ENCODE measurements at regions not wholly inside any gene's neighbourhood (a gene's known extent, or its start where the extent isn't known, plus 50 kb on each side); places are given as distances from the start of the nearest gene placed in this dataset.
"Not testable (repeated sequence)": the region's sequence is repeated elsewhere in the genome, so short reads cannot be mapped to it uniquely, and the experiment has no call there.

DNA sequence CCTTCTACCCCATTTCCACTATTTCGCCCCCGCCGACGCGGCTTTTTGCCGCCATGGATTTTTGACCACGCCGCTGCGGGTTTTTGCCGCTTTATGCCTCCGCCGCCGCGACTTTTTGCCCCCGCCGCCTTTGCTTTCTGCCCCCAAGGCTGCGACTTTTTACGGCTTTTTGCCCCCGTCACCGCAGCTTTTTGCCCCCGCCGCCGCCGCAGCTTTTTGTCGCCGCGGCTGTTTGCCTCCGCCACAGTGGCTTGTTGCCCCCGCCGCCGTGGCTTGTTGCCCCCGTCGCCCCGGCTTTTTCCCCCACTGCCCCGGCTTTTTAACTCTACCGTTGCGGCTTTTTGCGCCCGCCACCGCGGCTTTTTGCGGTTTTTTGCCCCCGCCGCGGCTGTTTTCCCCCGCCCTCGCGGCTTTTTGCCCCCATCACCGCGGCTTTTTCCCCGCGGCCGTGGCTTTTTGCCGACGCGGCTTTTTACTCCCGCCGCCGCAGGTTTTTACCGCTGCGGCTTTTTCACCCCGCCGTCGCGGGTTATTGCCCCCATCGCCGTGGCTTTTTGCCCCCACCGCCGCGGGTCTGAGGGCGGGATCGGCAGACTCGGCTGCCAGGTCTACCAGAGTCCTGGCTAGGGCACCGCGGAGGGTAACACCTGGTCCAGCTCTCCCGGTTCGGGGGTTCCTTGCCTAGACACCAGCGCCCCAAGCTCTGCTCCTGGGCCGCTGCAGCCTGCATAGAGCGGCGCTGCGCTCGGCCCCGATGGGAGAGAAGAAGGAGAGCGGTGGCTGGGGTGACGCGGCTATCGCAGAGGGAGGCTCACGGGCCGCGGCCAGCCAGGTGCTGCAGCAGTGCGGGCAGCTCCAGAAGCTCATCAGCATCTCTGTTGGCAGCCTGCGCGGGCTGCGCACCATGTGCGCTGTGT is 562.7 kb upstream of the WSB1 start:
- DNase-seq: no peak

DNA sequence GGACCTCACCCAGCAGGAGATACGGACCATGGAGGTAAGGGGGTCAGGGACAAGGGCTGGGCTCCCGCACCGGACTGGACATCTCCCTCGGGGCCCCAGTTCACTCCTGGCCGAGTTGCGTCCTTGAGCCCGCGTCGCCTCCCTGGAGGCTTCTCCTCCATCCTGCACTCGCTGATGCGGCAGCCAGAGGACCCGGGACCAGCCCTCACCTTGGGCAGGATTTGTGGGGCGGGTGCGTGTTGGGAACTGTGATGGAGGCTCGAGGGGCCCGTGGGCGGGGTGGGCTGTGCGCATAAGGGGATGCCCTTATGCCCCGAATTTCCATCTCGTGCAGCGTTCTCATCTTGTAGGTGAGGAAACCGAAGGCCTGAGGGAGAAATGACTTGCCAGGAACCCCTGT is 562.0 kb upstream of the WSB1 start:
- DNase-seq: not testable (repeated sequence)

DNA sequence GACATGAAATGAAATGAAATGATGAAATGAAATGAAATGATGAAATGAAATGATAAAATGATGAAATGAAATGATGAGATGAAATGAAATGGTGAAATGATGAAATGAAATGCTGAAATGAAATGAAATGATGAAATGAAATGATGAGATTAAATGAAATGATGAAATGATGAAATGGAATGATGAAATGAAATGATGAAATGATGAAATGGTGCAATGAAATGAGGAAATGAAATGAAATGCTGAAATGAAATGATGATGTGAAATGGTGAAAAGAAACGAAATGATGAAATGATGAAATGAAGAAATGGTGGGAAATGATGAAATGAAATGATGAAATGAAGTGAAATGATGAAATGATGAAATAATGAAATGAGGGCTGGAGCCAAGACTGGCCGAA is 559.1 kb upstream of the WSB1 start:
- not testable (repeated sequence) for DNase-seq

DNA sequence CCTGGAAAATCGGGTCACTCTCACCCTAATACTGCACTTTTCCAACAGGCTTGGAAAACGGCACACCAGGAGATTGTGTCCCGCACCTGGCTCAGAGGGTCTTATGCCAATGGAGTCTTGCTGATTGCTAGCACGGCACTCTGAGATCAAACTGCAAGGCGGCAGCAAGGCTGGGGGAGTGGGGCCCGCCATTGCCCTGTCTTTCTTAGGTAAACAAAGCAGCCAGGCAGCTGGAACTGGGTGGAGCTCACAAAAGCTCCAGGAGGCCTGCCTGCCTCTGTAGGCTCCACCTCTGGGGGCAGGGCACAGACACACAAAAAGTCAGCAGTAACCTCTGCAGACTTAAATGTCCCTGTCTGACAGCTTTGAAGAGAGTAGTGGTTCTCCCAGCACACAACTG is 557.9 kb upstream of the WSB1 start:
- DNase-seq: not testable (repeated sequence)

DNA sequence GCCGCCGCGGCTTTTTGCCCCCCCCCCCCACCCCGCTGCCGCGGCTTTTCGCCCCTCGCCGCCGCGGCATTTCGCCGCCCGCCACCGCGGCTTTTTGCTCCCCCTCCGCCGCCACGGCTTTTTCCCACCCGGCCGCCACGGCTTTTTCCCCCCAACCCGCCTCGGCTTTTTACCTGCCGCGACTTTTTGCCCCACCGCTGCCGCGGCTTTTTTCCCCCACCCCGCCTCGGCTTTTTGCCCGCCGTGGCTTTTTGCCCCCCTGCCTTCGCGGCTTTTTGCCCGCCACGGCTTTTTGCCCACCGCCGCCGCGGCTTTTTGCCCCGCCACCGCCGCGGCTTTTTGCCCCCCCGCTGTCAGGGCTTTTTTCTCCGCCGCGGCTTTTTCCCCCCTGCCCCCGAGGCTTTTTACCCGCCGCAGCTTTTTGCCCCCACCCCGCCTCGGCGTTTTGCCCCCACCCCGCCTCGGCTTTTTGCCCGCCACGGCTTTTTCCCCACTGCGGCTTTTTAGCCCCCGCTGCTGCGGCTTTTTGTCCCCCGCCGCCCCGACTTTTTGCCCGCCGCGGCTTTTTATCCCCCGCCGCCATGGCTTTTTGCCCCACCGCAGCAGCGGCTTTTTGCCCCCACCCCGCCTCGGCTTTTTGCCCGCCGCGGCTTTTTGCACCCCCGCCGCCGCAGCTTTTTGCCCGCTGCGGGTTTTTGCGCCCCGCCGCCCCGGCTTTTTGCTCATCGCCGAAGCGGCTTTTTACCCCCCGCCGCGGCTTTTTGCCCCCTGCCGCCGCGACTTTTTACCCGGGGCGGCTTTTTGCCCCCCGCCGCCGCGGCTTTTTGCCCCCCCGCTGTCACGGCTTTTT is 527.8 kb upstream of the WSB1 start:
- no peak for DNase-seq

DNA sequence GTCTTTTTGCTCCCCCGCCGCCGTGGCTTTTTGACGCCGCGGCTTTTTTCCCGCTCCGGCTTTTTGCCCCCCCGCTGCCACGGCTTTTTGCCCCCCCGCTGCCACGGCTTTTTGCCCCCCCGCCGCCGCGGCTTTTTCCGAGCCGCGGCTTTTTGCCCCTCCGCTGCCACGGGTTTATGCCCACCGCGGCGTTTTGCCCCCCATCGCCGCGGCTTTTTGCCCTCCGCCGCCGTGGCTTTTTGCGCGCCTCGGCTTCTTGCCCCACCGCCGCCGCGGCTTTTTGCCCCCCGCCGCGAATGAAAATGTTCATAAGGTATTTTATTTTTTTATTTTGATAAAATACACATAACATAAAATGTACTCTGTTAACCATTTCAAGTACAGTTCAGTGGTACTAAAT is 527.2 kb upstream of the WSB1 start:
- DNase-seq: no peak

DNA sequence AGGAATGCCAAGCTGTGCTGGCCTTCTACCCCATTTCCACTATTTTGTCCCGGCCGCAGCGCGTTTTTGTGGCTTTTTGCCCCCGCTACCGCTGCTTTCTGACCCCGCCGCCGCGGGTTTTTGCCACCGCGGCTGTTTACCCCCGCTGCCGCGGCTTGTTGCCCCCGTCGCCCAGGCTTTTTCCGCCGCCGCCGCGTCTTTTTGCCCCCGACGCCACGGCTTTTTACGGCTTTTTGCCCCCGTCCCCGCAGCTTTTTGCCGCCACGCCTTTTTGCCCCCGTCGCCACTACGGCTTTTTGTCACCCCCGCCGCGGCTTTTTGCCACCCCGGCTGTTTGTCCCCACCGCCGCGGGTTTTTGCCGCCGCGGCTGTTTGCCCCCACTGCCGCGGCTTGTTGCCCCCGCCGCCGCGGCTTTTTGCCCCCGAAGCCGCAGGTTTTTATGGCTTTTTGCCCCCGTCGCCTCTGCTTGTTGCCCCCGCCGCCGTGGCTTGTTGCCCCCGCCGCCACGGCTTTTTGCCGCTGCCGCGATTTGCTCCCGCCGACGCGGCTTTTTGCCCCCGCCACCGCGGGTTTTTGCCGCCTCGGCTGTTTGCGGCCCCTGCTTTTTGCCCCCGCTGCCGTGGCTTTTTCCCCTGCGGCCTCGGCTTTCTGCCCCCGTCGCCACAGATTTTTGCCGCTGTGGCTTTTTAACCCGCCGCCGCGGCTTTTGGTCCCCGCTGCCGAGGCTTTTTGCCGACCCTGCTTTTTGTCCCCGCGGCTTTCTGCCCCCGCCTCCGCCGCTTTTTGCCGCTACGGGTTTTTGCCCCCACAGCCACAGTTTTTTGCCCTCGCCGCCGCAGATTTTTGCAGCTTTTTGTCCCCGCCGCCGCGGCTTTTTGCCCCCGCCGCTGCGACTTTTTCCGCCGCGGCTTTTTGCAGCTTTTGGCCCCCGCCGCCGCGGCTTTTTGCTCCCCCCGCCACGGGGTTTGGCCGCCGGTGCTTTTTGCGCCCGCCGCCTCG is 520.4 kb upstream of the WSB1 start:
- DNase-seq: no peak

DNA sequence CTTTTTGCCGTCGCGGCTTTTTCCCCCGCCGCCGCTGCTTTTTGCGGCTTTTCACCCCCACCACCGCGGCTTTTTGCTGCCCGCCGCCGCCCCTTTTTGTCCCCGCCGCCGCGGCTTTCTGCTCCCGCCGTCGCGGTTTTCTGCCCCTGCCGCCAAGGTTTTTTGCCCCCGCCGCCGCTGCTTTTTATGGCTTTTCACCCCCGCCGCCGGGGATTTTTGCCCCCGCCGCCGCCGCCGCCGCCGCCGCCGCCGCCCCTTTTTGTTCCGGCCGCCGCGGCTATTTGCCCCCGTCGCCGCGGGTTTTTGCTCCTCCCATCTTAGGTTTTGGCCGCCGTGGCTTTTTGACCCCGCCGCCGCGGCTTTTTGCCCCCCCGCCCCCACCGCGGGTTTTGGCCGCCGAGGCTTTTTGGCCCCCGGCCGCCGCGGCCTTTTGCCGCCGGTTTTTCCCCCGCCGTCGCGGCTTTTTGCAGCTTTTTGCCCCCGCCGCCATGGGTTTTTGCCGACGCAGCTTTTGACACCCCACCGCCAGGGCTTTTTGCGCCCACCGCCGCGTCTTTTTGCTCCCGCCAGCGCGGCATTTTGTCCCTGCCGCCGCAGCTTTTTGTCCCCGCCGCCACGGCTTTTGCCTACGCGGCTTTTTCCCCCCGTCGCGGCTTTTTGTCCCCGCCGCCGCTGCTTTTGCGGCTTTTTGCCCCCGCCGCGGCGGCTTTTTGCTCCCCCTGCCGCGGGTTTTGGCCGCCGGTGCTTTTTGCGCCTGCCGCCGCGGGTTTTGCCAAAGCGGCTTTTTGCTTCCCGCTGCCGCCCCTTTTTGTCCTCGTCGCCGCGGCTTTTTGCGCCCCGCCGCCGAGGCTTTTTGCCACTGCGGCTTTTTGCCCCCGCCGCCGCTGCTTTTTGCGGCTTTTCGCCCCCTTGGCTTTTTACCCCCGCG is 519.4 kb upstream of the WSB1 start:
- no peak for DNase-seq

DNA sequence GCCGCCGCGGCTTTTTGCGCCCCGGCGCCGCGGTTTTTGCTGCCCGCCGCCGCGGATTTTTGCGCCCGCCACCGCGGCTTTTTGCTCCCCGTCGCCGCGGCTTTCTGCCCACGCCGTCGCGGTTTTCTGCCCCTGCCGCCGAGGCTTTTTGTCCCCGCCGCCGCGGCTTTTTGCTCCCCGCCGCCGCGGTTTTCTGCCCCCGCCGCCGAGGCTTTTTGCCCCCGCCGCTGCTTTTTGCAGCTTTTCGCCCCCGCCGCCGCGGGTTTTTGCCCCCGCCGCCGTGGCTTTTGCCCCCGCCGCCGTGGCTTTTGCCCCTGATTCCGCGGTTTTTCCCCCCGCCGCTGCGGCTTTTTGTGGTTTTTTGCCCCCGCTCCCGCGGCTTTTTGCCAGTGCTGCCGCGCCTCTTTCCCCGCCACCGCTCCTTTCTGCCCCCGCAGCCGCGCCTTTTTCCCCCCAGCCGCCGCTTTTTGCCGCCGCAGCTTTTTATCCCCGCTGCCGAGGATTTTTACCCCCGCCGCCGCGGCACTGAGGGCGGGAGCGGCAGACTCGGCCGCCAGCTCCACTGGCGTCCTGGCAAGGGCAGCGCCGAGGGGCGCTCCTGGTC is 518.6 kb upstream of the WSB1 start:
- DNase-seq: no peak

DNA sequence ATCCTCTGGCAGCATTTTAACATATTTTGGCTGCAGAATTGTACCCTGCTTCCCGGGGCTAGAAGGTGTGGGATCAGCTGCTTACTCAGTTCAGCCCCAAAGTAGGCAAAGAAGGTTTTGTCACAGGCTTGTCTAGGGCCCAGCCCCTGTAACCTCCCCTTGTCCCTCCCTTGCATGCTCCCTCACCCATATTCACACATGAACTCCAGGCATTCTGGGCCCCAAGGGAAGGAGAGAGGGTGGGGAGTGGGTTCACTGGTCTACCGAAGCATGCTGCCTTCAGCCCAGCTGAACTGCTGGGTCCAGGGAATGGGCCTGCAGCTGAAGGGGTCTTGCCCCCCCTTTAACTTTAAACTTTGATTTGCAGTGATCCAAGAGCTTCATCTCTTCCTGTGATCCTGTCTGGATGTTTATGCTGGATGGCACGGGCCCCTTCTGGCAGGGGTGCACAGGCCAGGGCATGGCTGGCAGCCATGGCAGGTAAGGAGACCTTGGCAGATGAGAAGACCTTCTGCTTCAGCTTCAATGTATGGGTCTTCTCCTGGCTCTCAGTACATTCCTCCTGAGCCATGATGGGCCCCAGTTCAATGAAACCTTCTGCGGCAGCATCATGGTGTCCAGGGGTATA is 513.6 kb upstream of the WSB1 start:
- DNase-seq: not testable (repeated sequence)

DNA sequence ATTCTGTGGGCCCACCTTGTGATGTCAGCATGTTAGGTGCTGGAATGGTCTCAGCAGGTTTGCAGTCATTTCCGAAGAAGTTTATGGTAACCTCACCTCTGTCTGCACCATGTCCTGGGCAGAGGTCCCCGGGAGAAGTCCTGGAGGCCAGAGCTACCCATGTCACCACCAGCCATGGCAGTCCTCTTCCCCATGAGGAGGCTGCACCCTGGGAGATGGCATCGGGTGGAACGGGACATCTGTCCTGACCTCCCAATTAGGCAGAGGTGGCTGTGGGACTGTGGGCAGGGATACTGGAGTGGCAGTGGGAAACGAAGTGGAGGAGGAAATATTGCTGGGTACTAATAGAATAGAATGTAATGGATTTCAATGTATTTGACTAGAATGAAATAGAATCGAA is 511.8 kb upstream of the WSB1 start:
- no peak for DNase-seq

DNA sequence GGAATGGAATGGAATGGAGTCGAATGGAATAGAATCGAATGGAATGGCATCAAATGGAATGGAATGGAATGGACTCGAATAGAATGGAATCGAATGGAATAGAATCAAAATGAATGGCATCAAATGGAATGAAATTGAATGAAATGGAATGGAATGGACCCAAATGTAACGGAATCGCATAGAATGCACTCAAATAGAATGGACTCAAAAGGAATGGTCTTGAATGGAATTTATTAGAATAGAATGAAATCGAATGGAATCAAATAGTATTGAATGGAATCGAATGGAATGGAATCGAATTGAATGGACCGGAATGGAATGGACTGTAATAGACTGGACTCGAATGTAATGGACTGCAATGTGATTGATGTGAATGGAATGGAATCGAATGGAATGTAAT is 501.4 kb upstream of the WSB1 start:
- DNase-seq: peak; percentile 28

DNA sequence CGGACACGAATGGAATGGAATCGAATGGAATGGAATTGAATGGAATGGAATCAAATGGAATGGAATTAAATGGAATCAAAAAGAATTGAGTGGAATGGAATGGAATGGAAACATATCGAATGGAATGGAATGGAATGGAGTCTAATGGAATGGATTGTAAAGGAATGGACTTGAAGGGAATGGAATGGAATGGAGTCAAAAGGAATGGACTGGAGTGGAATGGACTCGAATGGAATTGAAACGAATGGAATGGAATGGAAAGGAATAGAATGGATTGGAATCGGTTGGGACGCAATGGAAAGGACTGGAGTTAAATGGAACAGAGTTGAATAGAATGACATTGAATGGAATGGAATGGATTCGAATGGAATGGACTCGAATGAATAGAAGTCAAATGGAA is 486.9 kb upstream of the WSB1 start:
- DNase-seq: no peak

DNA sequence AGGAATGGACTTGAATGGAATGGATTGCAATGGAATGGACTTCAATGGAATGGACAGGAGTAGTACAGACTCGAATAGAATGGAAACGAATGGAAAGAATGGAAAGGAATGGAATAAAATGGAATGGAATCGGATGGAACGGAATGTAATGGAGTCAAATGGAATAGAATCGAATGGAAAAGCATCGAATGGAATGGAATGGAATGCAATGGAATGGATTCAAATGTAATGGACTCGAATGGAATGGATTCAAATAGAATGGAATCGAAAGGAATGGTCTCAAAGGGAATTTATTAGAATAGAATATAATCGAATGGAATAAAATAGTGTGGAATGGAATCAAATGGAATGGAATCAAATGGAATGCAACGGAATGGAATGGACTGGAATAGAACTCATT is 484.9 kb upstream of the WSB1 start:
- no peak for DNase-seq

DNA sequence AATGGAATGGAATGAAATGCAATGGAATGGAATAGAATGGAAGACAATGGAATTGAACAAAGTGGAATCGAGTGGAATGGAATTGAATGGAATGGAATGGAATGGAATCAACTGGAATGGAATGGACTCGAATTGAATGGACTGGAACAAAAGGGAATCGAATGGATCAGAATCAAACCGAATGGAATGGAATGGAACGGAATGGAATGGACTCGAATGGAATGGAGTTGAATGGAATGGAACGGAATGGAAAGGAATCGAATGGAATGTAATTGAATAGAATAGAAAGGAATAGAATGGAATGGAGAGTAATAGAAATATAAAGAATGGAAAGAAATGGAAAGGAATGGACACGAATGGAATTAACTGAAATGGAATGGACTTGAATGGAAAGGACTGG is 475.2 kb upstream of the WSB1 start:
- DNase-seq: peak; percentile 1
